HUES64 (cell line): ENCODE measurements at regions not wholly inside any gene's neighbourhood (a gene's known extent, or its start where the extent isn't known, plus 50 kb on each side); places are given as distances from the start of the nearest gene placed in this dataset.
"Not testable (repeated sequence)": the region's sequence is repeated elsewhere in the genome, so short reads cannot be mapped to it uniquely, and the experiment has no call there.

ENCODE experiments used
- H3K27ac ChIP-seq: 2 replicates; pipeline ENCODE4 v1.7.0; 2013; ENCODE audit warnings: low read depth, low read length, inconsistent platforms
- H3K27me3 ChIP-seq: 2 replicates; pipeline ENCODE4 v1.6.1; 2013; ENCODE audit warnings: mild to moderate bottlenecking, low read length; ENCODE audit not compliant: insufficient read depth
- H3K36me3 ChIP-seq: 2 replicates; pipeline ENCODE4 v1.6.1; 2013; ENCODE audit warnings: mild to moderate bottlenecking, low read length; ENCODE audit not compliant: insufficient read depth
- H3K4me1 ChIP-seq: 2 replicates; pipeline ENCODE4 v1.6.1; 2013; ENCODE audit warnings: mild to moderate bottlenecking, low read length, moderate library complexity; ENCODE audit not compliant: insufficient read depth
- H3K4me3 ChIP-seq: 2 replicates; pipeline ENCODE4 v1.5.1; 2013; ENCODE audit warnings: mild to moderate bottlenecking, low read length, moderate library complexity
- H3K9ac ChIP-seq: 2 replicates; pipeline ENCODE4 v1.6.1; 2013; ENCODE audit warnings: mild to moderate bottlenecking, low read depth, low read length
- H3K9me3 ChIP-seq: 2 replicates; pipeline ENCODE4 v1.6.1; 2013; ENCODE audit warnings: low read depth, low read length; ENCODE audit not compliant: insufficient read depth
- WGBS: fragments of 150-250, 120-280 bp; methylation state at CpG from one replicate; pipeline ENCODE4 v1.1.7; 2013; ENCODE audit warnings: missing lambda C conversion rate; 5-methylcytosine and 5-hydroxymethylcytosine counted together

- peaks cover 9% of the 10 kb centered on the region; the same call in 1 of the 2 replicates for H3K9me3 ChIP-seq
- no peaks in the 10 kb centered on the region for H3K36me3 ChIP-seq
- WGBS, result 93% methylated on average over 14 of the region's 14 CpGs
- H3K4me3 ChIP-seq, result no peak overlapping the region
- no peaks in the 10 kb centered on the region for H3K4me1 ChIP-seq
- H3K27ac ChIP-seq, result no peak overlapping the region
- no peaks in the 10 kb centered on the region for H3K27me3 ChIP-seq
- no peak overlapping the region for H3K9ac ChIP-seq
Measured at GRCh38 chr17:79548116-79548515, 62.7 kb downstream of the RBFOX3 start.

GRCh38 chr17:79547586-79547985 is 63.3 kb downstream of the RBFOX3 start:
- H3K4me1 ChIP-seq, result no peaks in the 10 kb centered on the region
- peaks cover 6% of the 10 kb centered on the region; the same call in 1 of the 2 replicates for H3K9me3 ChIP-seq
- no peak overlapping the region for H3K27ac ChIP-seq
- no peak overlapping the region for H3K9ac ChIP-seq
- H3K4me3 ChIP-seq, result no peak overlapping the region
- H3K36me3 ChIP-seq, result no peaks in the 10 kb centered on the region
- H3K27me3 ChIP-seq, result no peaks in the 10 kb centered on the region
- WGBS, result 92% methylated on average over 10 of the region's 10 CpGs

- H3K4me1 ChIP-seq, H3K27ac ChIP-seq, H3K9ac ChIP-seq, H3K27me3 ChIP-seq, H3K4me3 ChIP-seq, H3K9me3 ChIP-seq, H3K36me3 ChIP-seq: not testable (repeated sequence)
- 94% methylated on average over 12 of the region's 12 CpGs for WGBS
Measured at GRCh38 chr17:79547171-79547570, 63.7 kb downstream of the RBFOX3 start.

GRCh38 chr17:79546386-79546785 is 64.5 kb downstream of the RBFOX3 start:
- 91% methylated on average over 10 of the region's 10 CpGs for WGBS
- Histone ChIP-seq H3K27ac (no peak overlapping the region), H3K9ac (no peak overlapping the region), H3K4me1 (no peaks in the 10 kb centered on the region), H3K36me3 (no peaks in the 10 kb centered on the region), H3K9me3 (no peaks in the 10 kb centered on the region), H3K4me3 (no peak overlapping the region), H3K27me3 (no peaks in the 10 kb centered on the region)

GRCh38 chr17:79545251-79546005 is 65.4 kb downstream of the RBFOX3 start:
- H3K27me3 ChIP-seq, result no peaks in the 10 kb centered on the region
- WGBS, result 92% methylated on average over 20 of the region's 20 CpGs

GRCh38 chr17:79544142-79544914 is 66.5 kb downstream of the RBFOX3 start:
- no peaks in the 10 kb centered on the region for H3K36me3 ChIP-seq
- WGBS, result 91% methylated on average over 19 of the region's 19 CpGs
- no peak overlapping the region for H3K9ac ChIP-seq
- no peaks in the 10 kb centered on the region for H3K9me3 ChIP-seq
- H3K4me1 ChIP-seq, result no peaks in the 10 kb centered on the region
- H3K27me3 ChIP-seq, result no peaks in the 10 kb centered on the region
- no peak overlapping the region for H3K4me3 ChIP-seq
- H3K27ac ChIP-seq, result no peak overlapping the region

More at GRCh38 chr17:79545251-79546005, 65.4 kb downstream of the RBFOX3 start:
- Histone ChIP-seq H3K9me3 (no peaks in the 10 kb centered on the region), H3K4me1 (no peaks in the 10 kb centered on the region), H3K9ac (no peak overlapping the region), H3K36me3 (no peaks in the 10 kb centered on the region), H3K4me3 (no peak overlapping the region), H3K27ac (no peak overlapping the region)

GRCh38 chr17:79543531-79543930 is 67.3 kb downstream of the RBFOX3 start:
- no peaks in the 10 kb centered on the region for H3K27me3 ChIP-seq
- no peaks in the 10 kb centered on the region for H3K36me3 ChIP-seq
- H3K4me3 ChIP-seq, result no peak overlapping the region
- no peaks in the 10 kb centered on the region for H3K4me1 ChIP-seq
- no peak overlapping the region for H3K9ac ChIP-seq
- 93% methylated on average over 15 of the region's 15 CpGs for WGBS
- H3K27ac ChIP-seq, result no peak overlapping the region
- H3K9me3 ChIP-seq, result no peaks in the 10 kb centered on the region

- H3K27ac ChIP-seq, result no peak overlapping the region
- H3K9ac ChIP-seq, result no peak overlapping the region
- no peaks in the 10 kb centered on the region for H3K27me3 ChIP-seq
- H3K4me1 ChIP-seq, result no peaks in the 10 kb centered on the region
- H3K9me3 ChIP-seq, result no peaks in the 10 kb centered on the region
- 94% methylated on average over 7 of the region's 8 CpGs for WGBS
- no peaks in the 10 kb centered on the region for H3K36me3 ChIP-seq
- no peak overlapping the region for H3K4me3 ChIP-seq
Measured at GRCh38 chr17:79542718-79543117, 68.1 kb downstream of the RBFOX3 start.

- no peak overlapping the region for H3K27ac ChIP-seq
- WGBS, result 92% methylated on average over 15 of the region's 15 CpGs
- no peak overlapping the region for H3K4me3 ChIP-seq
- no peaks in the 10 kb centered on the region for H3K4me1 ChIP-seq
- no peak overlapping the region; the same call in 1 of the 2 replicates for H3K9ac ChIP-seq
- H3K36me3 ChIP-seq, result no peaks in the 10 kb centered on the region
- H3K27me3 ChIP-seq, result no peaks in the 10 kb centered on the region
- no peaks in the 10 kb centered on the region for H3K9me3 ChIP-seq
Measured at GRCh38 chr17:79541056-79541850, 69.6 kb downstream of the RBFOX3 start.

GRCh38 chr17:79539944-79540705 is 70.7 kb downstream of the RBFOX3 start:
- H3K27me3 ChIP-seq, result no peaks in the 10 kb centered on the region
- no peaks in the 10 kb centered on the region for H3K36me3 ChIP-seq
- H3K9ac ChIP-seq, result no peak overlapping the region
- WGBS, result 94% methylated on average over 25 of the region's 25 CpGs
- no peaks in the 10 kb centered on the region for H3K9me3 ChIP-seq
- no peak overlapping the region for H3K27ac ChIP-seq
- H3K4me1 ChIP-seq, result no peaks in the 10 kb centered on the region
- no peak overlapping the region for H3K4me3 ChIP-seq
